ENCODE measurements at regions not wholly inside any gene's neighbourhood (a gene's known extent, or its start where the extent isn't known, plus 50 kb on each side); places are given as distances from the start of the nearest gene placed in this dataset.

DNA sequence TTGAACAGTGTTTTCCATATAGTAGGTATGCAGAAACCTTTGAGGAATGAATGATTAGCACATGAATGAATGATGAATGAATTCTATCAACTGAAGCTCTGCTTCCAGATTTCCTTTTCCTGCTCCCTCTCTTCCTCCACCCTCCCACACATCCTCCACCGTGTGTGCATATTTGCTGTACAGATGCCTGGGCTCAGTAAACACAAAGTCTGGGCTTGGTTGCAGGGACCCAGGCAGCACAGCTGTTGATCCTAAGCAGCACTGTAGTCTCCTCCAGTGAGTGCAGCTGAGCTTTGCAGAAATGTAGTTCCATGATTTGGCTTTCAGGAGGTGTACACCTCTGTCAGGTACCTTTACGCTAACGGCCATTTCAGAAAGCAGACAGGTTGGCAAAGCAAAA is 611.7 kb downstream of the NUF2 start:
- no peak overlapping the region for H3K4me3 ChIP-seq (ENCODE audit: low read length)
- TF ChIP-seq, protein P1, sequence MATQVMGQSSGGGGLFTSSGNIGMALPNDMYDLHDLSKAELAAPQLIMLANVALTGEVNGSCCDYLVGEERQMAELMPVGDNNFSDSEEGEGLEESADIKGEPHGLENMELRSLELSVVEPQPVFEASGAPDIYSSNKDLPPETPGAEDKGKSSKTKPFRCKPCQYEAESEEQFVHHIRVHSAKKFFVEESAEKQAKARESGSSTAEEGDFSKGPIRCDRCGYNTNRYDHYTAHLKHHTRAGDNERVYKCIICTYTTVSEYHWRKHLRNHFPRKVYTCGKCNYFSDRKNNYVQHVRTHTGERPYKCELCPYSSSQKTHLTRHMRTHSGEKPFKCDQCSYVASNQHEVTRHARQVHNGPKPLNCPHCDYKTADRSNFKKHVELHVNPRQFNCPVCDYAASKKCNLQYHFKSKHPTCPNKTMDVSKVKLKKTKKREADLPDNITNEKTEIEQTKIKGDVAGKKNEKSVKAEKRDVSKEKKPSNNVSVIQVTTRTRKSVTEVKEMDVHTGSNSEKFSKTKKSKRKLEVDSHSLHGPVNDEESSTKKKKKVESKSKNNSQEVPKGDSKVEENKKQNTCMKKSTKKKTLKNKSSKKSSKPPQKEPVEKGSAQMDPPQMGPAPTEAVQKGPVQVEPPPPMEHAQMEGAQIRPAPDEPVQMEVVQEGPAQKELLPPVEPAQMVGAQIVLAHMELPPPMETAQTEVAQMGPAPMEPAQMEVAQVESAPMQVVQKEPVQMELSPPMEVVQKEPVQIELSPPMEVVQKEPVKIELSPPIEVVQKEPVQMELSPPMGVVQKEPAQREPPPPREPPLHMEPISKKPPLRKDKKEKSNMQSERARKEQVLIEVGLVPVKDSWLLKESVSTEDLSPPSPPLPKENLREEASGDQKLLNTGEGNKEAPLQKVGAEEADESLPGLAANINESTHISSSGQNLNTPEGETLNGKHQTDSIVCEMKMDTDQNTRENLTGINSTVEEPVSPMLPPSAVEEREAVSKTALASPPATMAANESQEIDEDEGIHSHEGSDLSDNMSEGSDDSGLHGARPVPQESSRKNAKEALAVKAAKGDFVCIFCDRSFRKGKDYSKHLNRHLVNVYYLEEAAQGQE (IDR thresholded peaks at IDR 0.05; ENCODE audit: borderline replicate concordance) = no peak
- TF ChIP-seq POLR2AphosphoS5 (IDR thresholded peaks at IDR 0.05) (no peak), MXI1 (conservative IDR thresholded peaks at IDR 0.05; ENCODE audit: poor library complexity, severe bottlenecking) (no peak), EZH2 (IDR thresholded peaks at IDR 0.05; ENCODE audit: borderline replicate concordance, insufficient read depth, low read length, poor library complexity, severe bottlenecking) (no peak), TAF1 (IDR thresholded peaks at IDR 0.05; ENCODE audit: low read depth) (no peak), SMC3 (conservative IDR thresholded peaks at IDR 0.05; ENCODE audit: poor library complexity) (no peak), EP300 (conservative IDR thresholded peaks at IDR 0.05; ENCODE audit: poor library complexity, severe bottlenecking) (no peak), RAD21 (conservative IDR thresholded peaks at IDR 0.05) (no peak)
- TF ChIP-seq, protein P2, sequence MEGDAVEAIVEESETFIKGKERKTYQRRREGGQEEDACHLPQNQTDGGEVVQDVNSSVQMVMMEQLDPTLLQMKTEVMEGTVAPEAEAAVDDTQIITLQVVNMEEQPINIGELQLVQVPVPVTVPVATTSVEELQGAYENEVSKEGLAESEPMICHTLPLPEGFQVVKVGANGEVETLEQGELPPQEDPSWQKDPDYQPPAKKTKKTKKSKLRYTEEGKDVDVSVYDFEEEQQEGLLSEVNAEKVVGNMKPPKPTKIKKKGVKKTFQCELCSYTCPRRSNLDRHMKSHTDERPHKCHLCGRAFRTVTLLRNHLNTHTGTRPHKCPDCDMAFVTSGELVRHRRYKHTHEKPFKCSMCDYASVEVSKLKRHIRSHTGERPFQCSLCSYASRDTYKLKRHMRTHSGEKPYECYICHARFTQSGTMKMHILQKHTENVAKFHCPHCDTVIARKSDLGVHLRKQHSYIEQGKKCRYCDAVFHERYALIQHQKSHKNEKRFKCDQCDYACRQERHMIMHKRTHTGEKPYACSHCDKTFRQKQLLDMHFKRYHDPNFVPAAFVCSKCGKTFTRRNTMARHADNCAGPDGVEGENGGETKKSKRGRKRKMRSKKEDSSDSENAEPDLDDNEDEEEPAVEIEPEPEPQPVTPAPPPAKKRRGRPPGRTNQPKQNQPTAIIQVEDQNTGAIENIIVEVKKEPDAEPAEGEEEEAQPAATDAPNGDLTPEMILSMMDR (IDR thresholded peaks at IDR 0.05; ENCODE audit: poor library complexity, severe bottlenecking) = no peak

DNA sequence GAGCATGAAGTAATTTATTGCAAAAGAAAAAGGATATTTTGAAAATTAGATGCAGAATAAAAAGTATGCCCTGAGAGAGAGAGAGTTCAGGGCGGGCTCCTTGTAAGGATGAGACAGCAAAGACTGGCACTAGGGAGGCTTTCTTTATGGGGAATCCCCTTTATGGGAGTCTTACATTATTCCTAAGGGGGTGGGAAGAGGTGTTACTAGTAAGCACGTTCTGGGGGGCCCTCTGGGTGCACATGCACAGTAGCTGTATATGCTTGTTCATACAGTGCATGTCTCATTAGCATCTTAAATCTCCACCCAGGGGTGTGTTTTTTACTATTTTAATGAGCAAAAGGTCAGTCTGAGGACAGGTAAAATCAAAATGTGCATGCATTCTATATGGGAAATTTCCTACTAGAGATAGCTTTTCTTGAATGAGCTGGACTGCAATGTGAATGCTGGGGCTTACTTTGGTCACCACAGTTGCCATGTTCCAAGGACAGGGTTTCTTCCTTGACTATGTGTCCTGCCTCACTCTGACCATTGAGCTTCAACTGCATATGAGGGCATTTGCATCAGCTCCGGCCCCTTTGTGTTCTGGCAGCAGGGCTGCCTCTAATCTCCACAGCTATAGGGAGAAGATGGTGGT is 614.1 kb downstream of the NUF2 start:
- TF ChIP-seq, protein P2 (IDR thresholded peaks at IDR 0.05; ENCODE audit: poor library complexity, severe bottlenecking) = no peak
- no peak for TF ChIP-seq EP300 (conservative IDR thresholded peaks at IDR 0.05; ENCODE audit: poor library complexity, severe bottlenecking)
- no peak for TF ChIP-seq POLR2AphosphoS5 (IDR thresholded peaks at IDR 0.05)
- no peak for TF ChIP-seq MXI1 (conservative IDR thresholded peaks at IDR 0.05; ENCODE audit: poor library complexity, severe bottlenecking)
- TF ChIP-seq RAD21 (conservative IDR thresholded peaks at IDR 0.05) = no peak
- no peak for TF ChIP-seq TAF1 (IDR thresholded peaks at IDR 0.05; ENCODE audit: low read depth)
- TF ChIP-seq SMC3 (conservative IDR thresholded peaks at IDR 0.05; ENCODE audit: poor library complexity) = no peak
- TF ChIP-seq, protein P1 (IDR thresholded peaks at IDR 0.05; ENCODE audit: borderline replicate concordance) = no peak
- TF ChIP-seq EZH2 (IDR thresholded peaks at IDR 0.05; ENCODE audit: borderline replicate concordance, insufficient read depth, low read length, poor library complexity, severe bottlenecking) = no peak
- H3K27ac ChIP-seq (ENCODE audit: low read length) = no peak overlapping the region

More for the DNA sequence above, 611.7 kb downstream of the NUF2 start:
- H3K9me3 ChIP-seq (ENCODE audit: low read length) = no peaks in the 10 kb centered on the region
- H3K27me3 ChIP-seq (ENCODE audit: insufficient read depth, low read depth, low read length) = no peaks in the 10 kb centered on the region
- H3K9me2 ChIP-seq (ENCODE audit: insufficient read depth, low read length) = no peaks in the 10 kb centered on the region
- H3K4me2 ChIP-seq (ENCODE audit: low read length) = no peak overlapping the region
- no peak overlapping the region for H2AFZ ChIP-seq (ENCODE audit: low read depth, low read length)
- no peaks in the 10 kb centered on the region for H3K79me2 ChIP-seq (replicated peaks; ENCODE audit: insufficient read depth, low read length)
- H4K20me1 ChIP-seq (ENCODE audit: insufficient read depth) = no peaks in the 10 kb centered on the region
- H3K36me3 ChIP-seq (ENCODE audit: insufficient read depth, low read length) = no peaks in the 10 kb centered on the region
- no peak overlapping the region for H3K9ac ChIP-seq (ENCODE audit: low read length)
- no peak overlapping the region for H3K27ac ChIP-seq (ENCODE audit: low read length)
- no peaks in the 10 kb centered on the region for H3F3A ChIP-seq (ENCODE audit: insufficient read depth, low read length, poor library complexity, severe bottlenecking)

More for the DNA sequence above, 614.1 kb downstream of the NUF2 start:
- Histone ChIP-seq H3K79me2 (replicated peaks; ENCODE audit: insufficient read depth, low read length) (no peaks in the 10 kb centered on the region), H4K20me1 (ENCODE audit: insufficient read depth) (no peaks in the 10 kb centered on the region), H3K9me2 (ENCODE audit: insufficient read depth, low read length) (no peaks in the 10 kb centered on the region), H3K36me3 (ENCODE audit: insufficient read depth, low read length) (no peaks in the 10 kb centered on the region), H2AFZ (ENCODE audit: low read depth, low read length) (no peak overlapping the region), H3K4me2 (ENCODE audit: low read length) (no peak overlapping the region), H3K9ac (ENCODE audit: low read length) (no peak overlapping the region), H3K27me3 (ENCODE audit: insufficient read depth, low read depth, low read length) (no peaks in the 10 kb centered on the region), H3F3A (ENCODE audit: insufficient read depth, low read length, poor library complexity, severe bottlenecking) (no peaks in the 10 kb centered on the region), H3K4me3 (ENCODE audit: low read length) (no peak overlapping the region), H3K9me3 (ENCODE audit: low read length) (no peaks in the 10 kb centered on the region)

Measured in neural cell (in vitro differentiated cells).